Neural progenitor cell (in vitro differentiated cells): ENCODE measurements at regions not wholly inside any gene's neighbourhood (a gene's known extent, or its start where the extent isn't known, plus 50 kb on each side); places are given as distances from the start of the nearest gene placed in this dataset.

ENCODE experiments used
- DNase-seq: peaks from one replicate; pipeline ENCODE4 v3.0.0-alpha.2; 2016; ENCODE audit warnings: low spot score
- H2AFZ ChIP-seq: fragments of 200-600 bp; sonication (generic); replicated peaks from 2 replicates; pipeline ENCODE4 v1.6.1; 2016; ENCODE audit warnings: antibody characterized with exemption
- H3F3A ChIP-seq: fragments of 200-600 bp; sonication (generic); 2 replicates; pipeline ENCODE4 v1.6.1; 2016; ENCODE audit warnings: antibody characterized with exemption, low read depth
- H3K27ac ChIP-seq: fragments of 200-600 bp; sonication (generic); 2 replicates; pipeline ENCODE4 v1.5.1; 2016; ENCODE audit warnings: mild to moderate bottlenecking
- H3K27me3 ChIP-seq: fragments of 200-600 bp; sonication (generic); 2 replicates; pipeline ENCODE4 v1.6.1; 2016; ENCODE audit warnings: mild to moderate bottlenecking, moderate library complexity
- H3K36me3 ChIP-seq: fragments of 200-600 bp; sonication (generic); 2 replicates; pipeline ENCODE4 v1.5.1; 2016
- H3K4me1 ChIP-seq: fragments of 200-600 bp; sonication (generic); 2 replicates; pipeline ENCODE4 v1.6.1; 2016; ENCODE audit warnings: mixed run types
- H3K4me2 ChIP-seq: fragments of 200-600 bp; sonication (generic); 2 replicates; pipeline ENCODE4 v1.6.1; 2016
- H3K4me3 ChIP-seq: fragments of 200-600 bp; sonication (generic); 2 replicates; pipeline ENCODE4 v1.5.1; 2016
- H3K79me2 ChIP-seq: fragments of 200-600 bp; sonication (generic); 2 replicates; pipeline ENCODE4 v1.6.1; 2016; ENCODE audit warnings: low read depth
- H3K9ac ChIP-seq: fragments of 200-600 bp; sonication (generic); 2 replicates; pipeline ENCODE4 v1.6.1; 2016
- H3K9me3 ChIP-seq: fragments of 200-600 bp; sonication (generic); 2 replicates; pipeline ENCODE4 v1.5.1; 2016; ENCODE audit warnings: low read depth
- H4K20me1 ChIP-seq: fragments of 200-600 bp; sonication (generic); 2 replicates; pipeline ENCODE4 v1.6.1; 2016; ENCODE audit warnings: low read depth
- H3K27ac Mint-ChIP-seq: 3 replicates; pipeline ENCODE4 v1.8.0; 2021; ENCODE audit warnings: mixed read lengths
- H3K27me3 Mint-ChIP-seq: 2 replicates; pipeline ENCODE4 v1.8.0; 2022; ENCODE audit warnings: low read depth, mild to moderate bottlenecking, inconsistent platforms, moderate library complexity, mixed read lengths; ENCODE audit not compliant: insufficient read depth
- H3K36me3 Mint-ChIP-seq: 3 replicates; pipeline ENCODE4 v1.8.0; 2021; ENCODE audit warnings: mixed read lengths
- H3K4me1 Mint-ChIP-seq: 3 replicates; pipeline ENCODE4 v1.8.0; 2021; ENCODE audit warnings: mixed read lengths
- H3K4me3 Mint-ChIP-seq: 3 replicates; pipeline ENCODE4 v1.8.0; 2021; ENCODE audit warnings: mild to moderate bottlenecking, moderate library complexity, mixed read lengths
- H3K9me3 Mint-ChIP-seq: 3 replicates; pipeline ENCODE4 v1.8.0; 2020; ENCODE audit warnings: mixed read lengths
- CTCF ChIP-seq: fragments of 200-600 bp; sonication (generic); IDR thresholded peaks from 2 replicates; pipeline ENCODE4 v1.5.1; 2017; ENCODE audit warnings: antibody characterized with exemption, mild to moderate bottlenecking
- EZH2 ChIP-seq: fragments of 200-600 bp; sonication (generic); IDR thresholded peaks from 2 replicates; pipeline ENCODE4 v1.6.1; 2017; ENCODE audit warnings: antibody characterized with exemption, mild to moderate bottlenecking, moderate library complexity
- EZH2phosphoT487 ChIP-seq: fragments of 200-600 bp; sonication (generic); IDR thresholded peaks from 2 replicates; pipeline ENCODE4 v1.6.1; 2017; ENCODE audit warnings: antibody characterized with exemption

GRCh38 chr4:123591875-123592274 lies 195.3 kb downstream of the SPRY1 start:
- no peaks in the 10 kb centered on the region for H3K9me3 ChIP-seq
- DNase-seq: no peak
- H4K20me1 ChIP-seq: no peaks in the 10 kb centered on the region
- peaks cover 7% of the 10 kb centered on the region for H3K36me3 Mint-ChIP-seq
- H3K4me3 ChIP-seq: no peak overlapping the region
- no peaks in the 10 kb centered on the region for H3K27me3 ChIP-seq
- H3K9me3 Mint-ChIP-seq: peaks cover 9% of the 10 kb centered on the region
- no peak overlapping the region for H3K27ac ChIP-seq
- H3K27ac Mint-ChIP-seq: no peak overlapping the region
- H3K4me1 ChIP-seq: no peaks in the 10 kb centered on the region
- peaks cover 7% of the 10 kb centered on the region for H3K4me1 Mint-ChIP-seq
- H3K79me2 ChIP-seq: no peaks in the 10 kb centered on the region
- no peaks in the 10 kb centered on the region for H3F3A ChIP-seq
- no peak overlapping the region for H2AFZ ChIP-seq
- no peak overlapping the region for H3K9ac ChIP-seq
- no peaks in the 10 kb centered on the region for H3K36me3 ChIP-seq
- no peak overlapping the region for H3K4me3 Mint-ChIP-seq
- H3K4me2 ChIP-seq: no peak overlapping the region
- H3K27me3 Mint-ChIP-seq: no peaks in the 10 kb centered on the region
- no peak for TF ChIP-seq EZH2
- TF ChIP-seq EZH2phosphoT487: no peak
- no peak for TF ChIP-seq CTCF

GRCh38 chr4:123593655-123594054 lies 197.1 kb downstream of the SPRY1 start:
- no peaks in the 10 kb centered on the region for H4K20me1 ChIP-seq
- H3K9me3 ChIP-seq: no peaks in the 10 kb centered on the region
- TF ChIP-seq CTCF: no peak
- TF ChIP-seq EZH2: no peak
- TF ChIP-seq EZH2phosphoT487: no peak
- H3K4me1 ChIP-seq: no peaks in the 10 kb centered on the region
- Mint-ChIP-seq H3K4me3 (no peak overlapping the region), H3K27ac (no peak overlapping the region), H3K27me3 (peaks cover 3% of the 10 kb centered on the region), H3K4me1 (peaks cover 5% of the 10 kb centered on the region), H3K9me3 (peaks cover 9% of the 10 kb centered on the region), H3K36me3 (peaks cover 7% of the 10 kb centered on the region)
- no peak overlapping the region for H3K4me2 ChIP-seq
- no peak overlapping the region for H3K9ac ChIP-seq
- no peaks in the 10 kb centered on the region for H3K36me3 ChIP-seq
- H3K79me2 ChIP-seq: no peaks in the 10 kb centered on the region
- H2AFZ ChIP-seq: no peak overlapping the region
- no peak overlapping the region for H3K27ac ChIP-seq
- H3K27me3 ChIP-seq: no peaks in the 10 kb centered on the region
- H3K4me3 ChIP-seq: no peak overlapping the region
- H3F3A ChIP-seq: no peaks in the 10 kb centered on the region
- DNase-seq: no peak

- Histone ChIP-seq H3K4me3 (no peak overlapping the region), H3K79me2 (no peaks in the 10 kb centered on the region), H3K9ac (no peak overlapping the region), H3K4me1 (peaks cover 20% of the 10 kb centered on the region), H2AFZ (no peak overlapping the region), H3K27me3 (no peaks in the 10 kb centered on the region), H4K20me1 (no peaks in the 10 kb centered on the region), H3K27ac (no peak overlapping the region), H3K36me3 (no peaks in the 10 kb centered on the region), H3K9me3 (no peaks in the 10 kb centered on the region), H3F3A (peaks cover 8% of the 10 kb centered on the region), H3K4me2 (no peak overlapping the region)
- Mint-ChIP-seq H3K4me1 (peaks cover 28% of the 10 kb centered on the region), H3K36me3 (peaks cover 4% of the 10 kb centered on the region), H3K27me3 (peaks cover 5% of the 10 kb centered on the region), H3K27ac (no peak overlapping the region), H3K9me3 (peaks cover 5% of the 10 kb centered on the region), H3K4me3 (no peak overlapping the region)
- TF ChIP-seq EZH2 (no peak), EZH2phosphoT487 (no peak), CTCF (no peak)
- DNase-seq: no peak
These were observed 200.2 kb downstream of the SPRY1 start for GRCh38 chr4:123596805-123597204.

- peaks cover 5% of the 10 kb centered on the region for H3K9me3 Mint-ChIP-seq
These were observed 201.0 kb downstream of the SPRY1 start for GRCh38 chr4:123597586-123597985.

More at GRCh38 chr4:123597586-123597985, 201.0 kb downstream of the SPRY1 start:
- Histone ChIP-seq H4K20me1 (no peaks in the 10 kb centered on the region), H3K36me3 (no peaks in the 10 kb centered on the region), H3K9ac (no peak overlapping the region), H3K27me3 (no peaks in the 10 kb centered on the region), H3K4me1 (peaks cover 20% of the 10 kb centered on the region), H3K9me3 (no peaks in the 10 kb centered on the region), H3K27ac (no peak overlapping the region), H3F3A (peaks cover 8% of the 10 kb centered on the region), H3K4me3 (no peak overlapping the region), H3K4me2 (no peak overlapping the region), H3K79me2 (no peaks in the 10 kb centered on the region), H2AFZ (no peak overlapping the region)
- TF ChIP-seq EZH2 (no peak), EZH2phosphoT487 (no peak), CTCF (no peak)
- no peak for DNase-seq
- H3K4me3 Mint-ChIP-seq: no peak overlapping the region
- no peak overlapping the region for H3K27ac Mint-ChIP-seq
- peaks cover 7% of the 10 kb centered on the region for H3K27me3 Mint-ChIP-seq
- H3K4me1 Mint-ChIP-seq: peaks cover 28% of the 10 kb centered on the region
- peaks cover 4% of the 10 kb centered on the region for H3K36me3 Mint-ChIP-seq
